ENCODE measurements at regions not wholly inside any gene's neighbourhood (a gene's known extent, or its start where the extent isn't known, plus 50 kb on each side); places are given as distances from the start of the nearest gene placed in this dataset.

DNA sequence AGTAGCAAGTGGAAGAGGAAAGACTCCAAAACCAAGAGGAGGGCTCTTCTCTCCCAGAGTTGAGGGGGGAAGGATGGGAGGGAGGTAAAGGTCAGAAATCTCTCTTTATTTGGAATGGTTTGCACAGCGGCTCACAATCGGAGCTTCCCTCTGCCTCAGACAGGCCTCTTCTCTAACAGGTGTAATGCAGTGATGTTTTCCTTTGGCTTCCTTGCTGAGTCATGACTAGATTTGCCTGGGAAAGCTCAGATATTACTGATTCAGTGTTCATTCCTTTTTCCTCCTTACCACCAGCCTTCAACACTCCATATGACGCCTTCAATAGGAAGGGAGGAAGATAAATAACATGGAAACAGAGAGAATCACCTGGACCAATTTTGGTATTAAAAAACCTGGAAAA lies 136.6 kb downstream of the RNF152 start:
- TF ChIP-seq, protein P1, sequence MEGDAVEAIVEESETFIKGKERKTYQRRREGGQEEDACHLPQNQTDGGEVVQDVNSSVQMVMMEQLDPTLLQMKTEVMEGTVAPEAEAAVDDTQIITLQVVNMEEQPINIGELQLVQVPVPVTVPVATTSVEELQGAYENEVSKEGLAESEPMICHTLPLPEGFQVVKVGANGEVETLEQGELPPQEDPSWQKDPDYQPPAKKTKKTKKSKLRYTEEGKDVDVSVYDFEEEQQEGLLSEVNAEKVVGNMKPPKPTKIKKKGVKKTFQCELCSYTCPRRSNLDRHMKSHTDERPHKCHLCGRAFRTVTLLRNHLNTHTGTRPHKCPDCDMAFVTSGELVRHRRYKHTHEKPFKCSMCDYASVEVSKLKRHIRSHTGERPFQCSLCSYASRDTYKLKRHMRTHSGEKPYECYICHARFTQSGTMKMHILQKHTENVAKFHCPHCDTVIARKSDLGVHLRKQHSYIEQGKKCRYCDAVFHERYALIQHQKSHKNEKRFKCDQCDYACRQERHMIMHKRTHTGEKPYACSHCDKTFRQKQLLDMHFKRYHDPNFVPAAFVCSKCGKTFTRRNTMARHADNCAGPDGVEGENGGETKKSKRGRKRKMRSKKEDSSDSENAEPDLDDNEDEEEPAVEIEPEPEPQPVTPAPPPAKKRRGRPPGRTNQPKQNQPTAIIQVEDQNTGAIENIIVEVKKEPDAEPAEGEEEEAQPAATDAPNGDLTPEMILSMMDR (IDR thresholded peaks at IDR 0.05; ENCODE audit: insufficient read depth, low read length, poor library complexity, severe bottlenecking): no peak
- no peak for DNase-seq (ENCODE audit: extremely low read depth, insufficient read length)
- Histone ChIP-seq H3K36me3 (ENCODE audit: control insufficient read depth, insufficient read depth, low read length) (no peaks in the 10 kb centered on the region), H3K4me3 (replicated peaks; ENCODE audit: low read depth, low read length) (no peak overlapping the region), H3K27me3 (replicated peaks; ENCODE audit: control insufficient read depth, insufficient read depth, low read length) (no peaks in the 10 kb centered on the region; the same call in 1 of the 2 replicates)

- DNase-seq (ENCODE audit: extremely low read depth, insufficient read length): no peak
- Histone ChIP-seq H3K27me3 (replicated peaks; ENCODE audit: control insufficient read depth, insufficient read depth, low read length) (no peaks in the 10 kb centered on the region; the same call in 1 of the 2 replicates), H3K4me3 (replicated peaks; ENCODE audit: low read depth, low read length) (no peak overlapping the region), H3K36me3 (ENCODE audit: control insufficient read depth, insufficient read depth, low read length) (no peaks in the 10 kb centered on the region)
- TF ChIP-seq, protein P1 (IDR thresholded peaks at IDR 0.05; ENCODE audit: insufficient read depth, low read length, poor library complexity, severe bottlenecking): no peak
Measured at GRCh38 chr18:61755555-61755954, 137.3 kb downstream of the RNF152 start.

- TF ChIP-seq, protein P1 (IDR thresholded peaks at IDR 0.05; ENCODE audit: insufficient read depth, low read length, poor library complexity, severe bottlenecking): no peak
- Histone ChIP-seq H3K4me3 (replicated peaks; ENCODE audit: low read depth, low read length) (no peak overlapping the region), H3K27me3 (replicated peaks; ENCODE audit: control insufficient read depth, insufficient read depth, low read length) (no peaks in the 10 kb centered on the region; the same call in 1 of the 2 replicates), H3K36me3 (ENCODE audit: control insufficient read depth, insufficient read depth, low read length) (no peaks in the 10 kb centered on the region)
- DNase-seq (ENCODE audit: extremely low read depth, insufficient read length): no peak
Measured at GRCh38 chr18:61754039-61754583, 138.7 kb downstream of the RNF152 start.

- H3K36me3 ChIP-seq (ENCODE audit: control insufficient read depth, insufficient read depth, low read length): no peaks in the 10 kb centered on the region
- DNase-seq (ENCODE audit: extremely low read depth, insufficient read length): no peak
- no peaks in the 10 kb centered on the region; the same call in 1 of the 2 replicates for H3K27me3 ChIP-seq (replicated peaks; ENCODE audit: control insufficient read depth, insufficient read depth, low read length)
- H3K4me3 ChIP-seq (replicated peaks; ENCODE audit: low read depth, low read length): no peak overlapping the region
- TF ChIP-seq, protein P1 (IDR thresholded peaks at IDR 0.05; ENCODE audit: insufficient read depth, low read length, poor library complexity, severe bottlenecking): no peak
Measured at GRCh38 chr18:61753373-61753772, 139.4 kb downstream of the RNF152 start.

- Histone ChIP-seq H3K27me3 (replicated peaks; ENCODE audit: control insufficient read depth, insufficient read depth, low read length) (no peaks in the 10 kb centered on the region; the same call in 1 of the 2 replicates), H3K4me3 (replicated peaks; ENCODE audit: low read depth, low read length) (no peak overlapping the region), H3K36me3 (ENCODE audit: control insufficient read depth, insufficient read depth, low read length) (no peaks in the 10 kb centered on the region)
- no peak for DNase-seq (ENCODE audit: extremely low read depth, insufficient read length)
- TF ChIP-seq, protein P1 (IDR thresholded peaks at IDR 0.05; ENCODE audit: insufficient read depth, low read length, poor library complexity, severe bottlenecking): no peak
Measured at GRCh38 chr18:61752973-61753372, 139.8 kb downstream of the RNF152 start.
